Adrenal gland (tissue), 5 donors: ENCODE measurements at regions not wholly inside any gene's neighbourhood (a gene's known extent, or its start where the extent isn't known, plus 50 kb on each side); places are given as distances from the start of the nearest gene placed in this dataset.

Experiments used
- CTCF ChIP-seq, 6 experiments: fragments of 450-650 bp in 4 of 6; fragments of 200-600 bp in 2 of 6; sonication (generic) in 1 of 6; IDR thresholded peaks; 1 replicate in 5 of 6; 2 replicates in 1 of 6; pipeline versions ENCODE4 v1.5.1 to v1.8.0; 2016 to 2021; ENCODE audit warnings: antibody characterized with exemption in 6 of 6, mild to moderate bottlenecking in 2 of 6, moderate library complexity in 1 of 6
- POLR2A ChIP-seq, 2 donors: fragments of 450-650 bp; IDR thresholded peaks; one replicate each; pipeline ENCODE4 v1.6.1; 2017; ENCODE audit warnings: antibody characterized with exemption in 2 of 2, mild to moderate bottlenecking in 2 of 2, moderate library complexity in 1 of 2
- donor health status: DM: no; HTN: no; CAD: no.

- TF ChIP-seq CTCF (IDR thresholded peaks at IDR 0.05) (no peak), POLR2A (IDR thresholded peaks at IDR 0.05) (no peak)
Observed at GRCh38 chr5:45042283-45042682, 233.5 kb downstream of the MRPS30 start.
